GM12878 (cell line): ENCODE measurements at regions not wholly inside any gene's neighbourhood (a gene's known extent, or its start where the extent isn't known, plus 50 kb on each side); places are given as distances from the start of the nearest gene placed in this dataset.

Experiments used
- ATAC-seq: fragments of 200-7000 bp; cut with Tn5 transposase; 3 replicates; pipeline ENCODE4 v1.9.1; 2020; ENCODE audit warnings: mild to moderate bottlenecking, moderate library complexity
- BruUV-seq: library from RNA; stranded (reverse); fragments of 400-500 nt; replicated peaks from 2 replicates; lab custom pipeline; 2021; lab: Mats Ljungman, UMichigan
- CTCF ChIA-PET: fragments of 300-600 bp; sonication (Branson Sonifier 250); formaldehyde crosslinking; extraction: SDS; loops from one replicate; lab custom pipeline; 2021; ENCODE audit warnings: inconsistent platforms; lab: Yijun Ruan, JAX
- POLR2A ChIA-PET: fragments of 350-600 bp; formaldehyde crosslinking; extraction: SDS; loops from one replicate; lab custom pipeline; 2021; ENCODE audit warnings: inconsistent platforms; lab: Charles Lee
- RAD21 ChIA-PET: fragments of 300-600 bp; sonication (Branson Sonifier 250); formaldehyde crosslinking; loops from one replicate; lab custom pipeline; 2023; ENCODE audit warnings: antibody characterized with exemption; ENCODE audit not compliant: unreplicated experiment; lab: Charles Lee
- SMC1A ChIA-PET: fragments of 300-600 bp; sonication (Branson Sonifier 250); formaldehyde crosslinking; loops from one replicate; lab custom pipeline; 2023; ENCODE audit not compliant: unreplicated experiment, uncharacterized antibody; lab: Charles Lee
- DNase-seq: peaks from one replicate; pipeline ENCODE4 v3.0.0-alpha.2; 2011; ENCODE audit warnings: low read depth, low spot score
- FAIRE-seq: peaks from 3 replicates; lab custom pipeline; 2011; peaks lifted over from hg19 to GRCh38; lab: Jason Lieb, UNC
- H2AFZ ChIP-seq: 2 replicates; pipeline ENCODE4 v1.6.0; 2011; ENCODE audit warnings: low read depth, low read length, control low read depth; ENCODE audit not compliant: control insufficient read depth
- H3K27ac ChIP-seq: 2 replicates; pipeline ENCODE4 v1.5.1; 2011; ENCODE audit warnings: control low read depth; ENCODE audit not compliant: control insufficient read depth, insufficient read depth
- H3K27me3 ChIP-seq, 2 experiments: replicated peaks in 1 of 2; 2 replicates each; pipeline versions ENCODE4 v1.6.0 to v1.6.1; 2011; ENCODE audit warnings: low read length in 1 of 2; ENCODE audit not compliant: control insufficient read depth in 2 of 2, insufficient read depth in 2 of 2
- H3K36me3 ChIP-seq, 2 experiments: 2 replicates each; pipeline ENCODE4 v1.5.1; 2011; ENCODE audit warnings: low read length in 1 of 2; ENCODE audit not compliant: control insufficient read depth in 2 of 2, insufficient read depth in 2 of 2
- H3K4me1 ChIP-seq: 2 replicates; pipeline ENCODE4 v1.6.1; 2011; ENCODE audit warnings: mild to moderate bottlenecking, low read length, moderate library complexity, mixed read lengths; ENCODE audit not compliant: control insufficient read depth, insufficient read depth
- H3K4me2 ChIP-seq: 2 replicates; pipeline ENCODE4 v1.6.0; 2011; ENCODE audit warnings: control low read depth; ENCODE audit not compliant: control insufficient read depth, insufficient read depth
- H3K4me3 ChIP-seq: fragments of 200-600 bp; sonication (generic); 2 replicates; pipeline ENCODE4 v1.5.1; 2016
- H3K79me2 ChIP-seq: 2 replicates; pipeline ENCODE4 v1.6.0; 2011; ENCODE audit warnings: low read length; ENCODE audit not compliant: control insufficient read depth, insufficient read depth
- H3K9ac ChIP-seq: 2 replicates; pipeline ENCODE4 v1.8.0; 2011; ENCODE audit warnings: low read length, control low read depth, mixed read lengths; ENCODE audit not compliant: control insufficient read depth, insufficient read depth
- H3K9me3 ChIP-seq: replicated peaks from 3 replicates; pipeline ENCODE4 v1.5.1; 2011; ENCODE audit warnings: mild to moderate bottlenecking, low read length; ENCODE audit not compliant: control insufficient read depth, insufficient read depth
- H4K20me1 ChIP-seq: 2 replicates; pipeline ENCODE4 v1.6.0; 2011; ENCODE audit not compliant: control insufficient read depth, insufficient read depth
- BCLAF1 ChIP-seq: fragments of 450-650 bp; IDR thresholded peaks from 2 replicates; pipeline ENCODE4 v1.6.1; 2017; ENCODE audit warnings: antibody characterized with exemption, mild to moderate bottlenecking, moderate library complexity
- DPF2 ChIP-seq: fragments of 450-650 bp; IDR thresholded peaks from 2 replicates; pipeline ENCODE4 v1.6.1; 2017; ENCODE audit warnings: mild to moderate bottlenecking
- NFYA ChIP-seq: IDR thresholded peaks from 2 replicates; pipeline ENCODE4 v1.6.1; 2011; ENCODE audit warnings: low read depth, mild to moderate bottlenecking, low read length, improper control_type of control experiment, borderline replicate concordance
- PAX5 ChIP-seq: IDR thresholded peaks from 2 replicates; pipeline ENCODE4 v1.6.1; 2011; ENCODE audit warnings: low read depth, low read length, borderline replicate concordance
- SIX5 ChIP-seq: IDR thresholded peaks from 2 replicates; pipeline ENCODE4 v1.6.1; 2011; ENCODE audit warnings: mild to moderate bottlenecking, low read depth, low read length, moderate library complexity; ENCODE audit not compliant: severe bottlenecking
- STAT1 ChIP-seq: fragments of 450-650 bp; conservative IDR thresholded peaks from 2 replicates; pipeline ENCODE4 v1.6.1; 2014; ENCODE audit warnings: antibody characterized with exemption, mild to moderate bottlenecking
- SUZ12 ChIP-seq: fragments of 200-600 bp; sonication (generic); IDR thresholded peaks from one replicate; pipeline ENCODE4 v1.6.1; 2018; ENCODE audit warnings: antibody characterized with exemption, mild to moderate bottlenecking; ENCODE audit not compliant: unreplicated experiment
- WRNIP1 ChIP-seq: IDR thresholded peaks from 2 replicates; pipeline ENCODE4 v1.6.1; 2011; ENCODE audit warnings: low read depth, low read length, improper control_type of control experiment, borderline replicate concordance
- ZBTB11 ChIP-seq: fragments of 450-650 bp; formaldehyde crosslinking; IDR thresholded peaks from 2 replicates; pipeline ENCODE4 v1.5.0; 2022; ENCODE audit warnings: mild to moderate bottlenecking, missing genetic modification characterization
- ZNF384 ChIP-seq: IDR thresholded peaks from 2 replicates; pipeline ENCODE4 v1.6.1; 2012; ENCODE audit warnings: low read depth, mild to moderate bottlenecking, low read length, improper control_type of control experiment, borderline replicate concordance
- WGBS: methylation state at CpG from one replicate; pipeline ENCODE4 v1.1.6; 2016; ENCODE audit warnings: low lambda C conversion rate; ENCODE audit not compliant: insufficient replicate concordance, insufficient coverage; ENCODE audit errors: missing lambda C conversion rate; 5-methylcytosine and 5-hydroxymethylcytosine counted together
- in situ Hi-C: fragments of 300-500 bp; cut with MboI; formaldehyde crosslinking; loops from 9 replicates; pipeline ENCODE4 v1.14.3; 2018; ENCODE audit warnings: mixed read lengths
- intact Hi-C: fragments of 100-400 bp; cut with micrococcal nuclease; formaldehyde crosslinking; loops from one replicate; pipeline ENCODE4 v1.14.2; 2022; ENCODE audit not compliant: unreplicated experiment
- TF ChIP-seq, protein P1 (sequence below): IDR thresholded peaks from 2 replicates; pipeline ENCODE4 v1.6.1; 2011; ENCODE audit warnings: mild to moderate bottlenecking, low read depth, low read length, moderate library complexity; ENCODE audit not compliant: insufficient replicate concordance
- TF ChIP-seq, protein P2 (sequence below): fragments of 450-650 bp; IDR thresholded peaks from 2 replicates; pipeline ENCODE4 v1.6.1; 2017; ENCODE audit warnings: mild to moderate bottlenecking, moderate library complexity

- Histone ChIP-seq H3K4me3 (no peak overlapping the region), H3K27ac (no peak overlapping the region), H3K9ac (no peak overlapping the region), H3K27me3 (no peaks in the 10 kb centered on the region), H3K4me2 (no peak overlapping the region), H3K36me3 (no peaks in the 10 kb centered on the region), H2AFZ (no peak overlapping the region), H3K9me3 (no peaks in the 10 kb centered on the region), H4K20me1 (no peaks in the 10 kb centered on the region), H3K79me2 (no peaks in the 10 kb centered on the region), H3K4me1 (no peaks in the 10 kb centered on the region)
- ChIA-PET POLR2A (no interaction called here), CTCF (interaction anchor here (0.7 kb wide), 1 partner anchor 1316 kb away, joined by 3 read pairs; no protein-coding TSS in a partner anchor), RAD21 (no interaction called here), SMC1A (no interaction called here)
- ATAC-seq, result no peak
- BruUV-seq, result no TSS peak
- DNase-seq, result no peak
- intact Hi-C loops, result no loop called here
- FAIRE-seq, result no peak
- in situ Hi-C loops, result no loop called here
- 22% methylated on average over 5 of the region's 5 CpGs for WGBS
- TF ChIP-seq STAT1 (no peak), PAX5 (no peak), WRNIP1 (no peak), NFYA (no peak), SUZ12 (no peak), BCLAF1 (no peak), SIX5 (no peak), ZBTB11 (no peak), ZNF384 (no peak), DPF2 (no peak)
- TF ChIP-seq, protein P1, sequence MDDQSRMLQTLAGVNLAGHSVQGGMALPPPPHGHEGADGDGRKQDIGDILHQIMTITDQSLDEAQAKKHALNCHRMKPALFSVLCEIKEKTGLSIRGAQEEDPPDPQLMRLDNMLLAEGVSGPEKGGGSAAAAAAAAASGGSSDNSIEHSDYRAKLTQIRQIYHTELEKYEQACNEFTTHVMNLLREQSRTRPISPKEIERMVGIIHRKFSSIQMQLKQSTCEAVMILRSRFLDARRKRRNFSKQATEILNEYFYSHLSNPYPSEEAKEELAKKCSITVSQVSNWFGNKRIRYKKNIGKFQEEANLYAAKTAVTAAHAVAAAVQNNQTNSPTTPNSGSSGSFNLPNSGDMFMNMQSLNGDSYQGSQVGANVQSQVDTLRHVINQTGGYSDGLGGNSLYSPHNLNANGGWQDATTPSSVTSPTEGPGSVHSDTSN, result no peak
- TF ChIP-seq, protein P2, sequence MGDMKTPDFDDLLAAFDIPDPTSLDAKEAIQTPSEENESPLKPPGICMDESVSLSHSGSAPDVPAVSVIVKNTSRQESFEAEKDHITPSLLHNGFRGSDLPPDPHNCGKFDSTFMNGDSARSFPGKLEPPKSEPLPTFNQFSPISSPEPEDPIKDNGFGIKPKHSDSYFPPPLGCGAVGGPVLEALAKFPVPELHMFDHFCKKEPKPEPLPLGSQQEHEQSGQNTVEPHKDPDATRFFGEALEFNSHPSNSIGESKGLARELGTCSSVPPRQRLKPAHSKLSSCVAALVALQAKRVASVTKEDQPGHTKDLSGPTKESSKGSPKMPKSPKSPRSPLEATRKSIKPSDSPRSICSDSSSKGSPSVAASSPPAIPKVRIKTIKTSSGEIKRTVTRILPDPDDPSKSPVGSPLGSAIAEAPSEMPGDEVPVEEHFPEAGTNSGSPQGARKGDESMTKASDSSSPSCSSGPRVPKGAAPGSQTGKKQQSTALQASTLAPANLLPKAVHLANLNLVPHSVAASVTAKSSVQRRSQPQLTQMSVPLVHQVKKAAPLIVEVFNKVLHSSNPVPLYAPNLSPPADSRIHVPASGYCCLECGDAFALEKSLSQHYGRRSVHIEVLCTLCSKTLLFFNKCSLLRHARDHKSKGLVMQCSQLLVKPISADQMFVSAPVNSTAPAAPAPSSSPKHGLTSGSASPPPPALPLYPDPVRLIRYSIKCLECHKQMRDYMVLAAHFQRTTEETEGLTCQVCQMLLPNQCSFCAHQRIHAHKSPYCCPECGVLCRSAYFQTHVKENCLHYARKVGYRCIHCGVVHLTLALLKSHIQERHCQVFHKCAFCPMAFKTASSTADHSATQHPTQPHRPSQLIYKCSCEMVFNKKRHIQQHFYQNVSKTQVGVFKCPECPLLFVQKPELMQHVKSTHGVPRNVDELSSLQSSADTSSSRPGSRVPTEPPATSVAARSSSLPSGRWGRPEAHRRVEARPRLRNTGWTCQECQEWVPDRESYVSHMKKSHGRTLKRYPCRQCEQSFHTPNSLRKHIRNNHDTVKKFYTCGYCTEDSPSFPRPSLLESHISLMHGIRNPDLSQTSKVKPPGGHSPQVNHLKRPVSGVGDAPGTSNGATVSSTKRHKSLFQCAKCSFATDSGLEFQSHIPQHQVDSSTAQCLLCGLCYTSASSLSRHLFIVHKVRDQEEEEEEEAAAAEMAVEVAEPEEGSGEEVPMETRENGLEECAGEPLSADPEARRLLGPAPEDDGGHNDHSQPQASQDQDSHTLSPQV, result no peak
These were observed 87.4 kb upstream of the CDH10 start for GRCh38 chr5:24732184-24732583.
